AG08395 (cell line): ENCODE measurements at regions not wholly inside any gene's neighbourhood (a gene's known extent, or its start where the extent isn't known, plus 50 kb on each side); places are given as distances from the start of the nearest gene placed in this dataset.

Source experiments
- DNase-seq: peaks from one replicate; pipeline ENCODE4 v3.0.0; 2012; ENCODE audit warnings: mixed read lengths, low spot score

- no peak for DNase-seq
Measured at GRCh38 chr1:47630346-47630745, 192.5 kb downstream of the FOXD2 start.

DNA sequence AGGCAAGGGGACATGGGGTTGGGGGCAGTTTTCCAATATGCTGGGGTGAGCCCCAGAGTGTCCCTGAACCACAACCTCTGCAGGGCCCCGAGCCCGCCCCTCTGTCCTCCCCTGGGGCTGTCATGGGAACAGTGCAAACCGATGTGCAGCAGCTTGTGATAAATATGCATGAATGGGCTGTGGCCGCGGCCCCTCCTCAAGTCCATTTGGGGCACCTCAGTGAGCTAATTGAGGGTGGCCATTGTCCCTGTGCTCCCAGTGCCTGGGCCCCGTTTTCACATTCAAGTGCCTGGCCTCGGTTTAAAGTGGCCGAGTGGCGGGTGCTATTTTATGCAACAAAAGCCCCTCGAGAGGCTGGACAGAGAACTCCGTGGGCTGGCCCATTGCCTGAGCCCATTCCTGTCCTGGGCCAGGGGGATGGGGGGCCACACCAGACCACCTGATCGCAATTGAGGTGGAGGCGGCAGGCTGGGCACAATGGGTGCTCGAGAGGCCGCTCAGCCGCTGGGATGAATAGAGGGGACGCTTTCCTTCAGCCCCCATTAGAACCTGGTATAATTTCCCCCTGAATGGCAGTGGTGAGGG lies 193.7 kb downstream of the FOXD2 start:
- DNase-seq = no peak

DNA sequence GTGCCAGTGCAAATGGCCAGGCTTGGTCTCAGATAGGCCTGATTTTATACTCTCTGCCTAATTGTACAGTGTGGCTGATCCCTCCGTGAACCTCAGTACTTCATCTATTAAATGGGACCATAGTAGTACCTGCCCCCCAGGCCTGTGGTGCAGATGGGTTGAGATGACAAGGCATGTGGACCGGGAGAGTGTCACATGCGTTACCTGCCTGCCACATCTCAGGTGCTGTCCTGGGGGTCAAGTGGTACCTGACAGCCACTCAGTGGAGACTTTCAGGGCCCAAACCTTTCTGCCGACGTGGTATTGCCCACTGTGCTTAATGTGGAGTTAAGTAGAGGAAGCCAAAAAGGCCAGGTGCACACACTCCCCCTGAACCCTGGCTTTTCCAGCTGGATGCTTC lies 197.3 kb downstream of the FOXD2 start:
- no peak for DNase-seq

DNA sequence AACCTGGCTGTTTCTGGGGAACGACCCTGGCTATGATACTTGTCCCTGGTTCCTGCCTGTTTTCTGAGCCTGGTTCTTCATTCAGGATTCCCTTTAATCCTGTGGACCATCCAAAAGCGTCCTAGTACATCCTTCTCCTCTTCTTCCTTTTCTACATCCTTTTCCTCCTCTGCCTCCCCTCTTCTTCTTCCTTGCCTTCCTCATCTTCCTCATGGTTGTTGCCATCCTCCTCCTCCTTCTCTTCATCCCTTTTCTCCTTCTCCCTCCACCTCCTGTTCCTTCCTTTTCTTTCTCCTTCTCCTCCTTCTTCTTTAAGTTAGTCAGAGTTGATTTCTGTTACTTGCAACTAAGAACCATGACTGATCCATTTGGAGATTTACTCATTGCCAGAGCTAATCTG lies 197.8 kb downstream of the FOXD2 start:
- no peak for DNase-seq

- no peak for DNase-seq
Measured at GRCh38 chr1:47637111-47637685, 199.4 kb downstream of the FOXD2 start.

DNA sequence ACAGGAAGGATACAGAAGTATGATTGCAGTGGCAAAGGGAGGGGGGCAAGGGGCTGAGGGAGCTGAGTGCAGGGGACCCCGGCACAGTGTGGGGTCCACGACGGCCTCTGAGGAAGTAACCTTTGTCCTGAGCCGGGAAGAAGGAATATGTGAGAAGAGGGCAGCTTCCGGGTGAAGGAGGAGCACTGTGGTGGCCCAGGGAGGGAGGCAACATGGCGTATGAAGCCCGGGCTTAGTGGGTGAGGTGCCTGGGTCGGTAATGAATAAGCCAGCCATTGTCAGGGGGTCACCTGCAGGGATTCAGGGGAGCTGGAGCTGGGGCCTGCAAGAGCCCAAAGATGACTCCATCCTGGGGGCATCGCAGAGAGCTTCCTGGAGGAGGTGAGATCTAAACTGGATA lies 200.4 kb downstream of the FOXD2 start:
- no peak for DNase-seq

DNA sequence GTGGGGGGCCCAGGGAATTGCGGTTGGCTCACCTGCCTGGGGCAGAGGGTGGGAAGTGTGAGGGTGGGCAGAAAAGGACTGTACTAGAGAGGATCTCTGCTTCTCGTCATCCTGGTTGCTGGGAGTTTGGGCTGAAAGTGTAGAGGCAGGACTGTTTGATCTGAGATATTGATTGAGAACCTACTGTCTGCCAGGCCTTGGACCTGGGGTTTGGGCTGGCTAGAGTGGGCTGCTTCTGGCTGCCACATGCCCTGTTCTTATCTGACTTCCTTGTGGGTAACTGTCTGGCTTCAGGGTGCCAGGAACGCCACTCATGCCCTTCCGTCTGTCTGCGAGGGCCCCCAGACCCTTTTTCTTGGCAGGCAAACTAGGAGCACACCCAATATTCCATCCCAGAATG lies 200.9 kb downstream of the FOXD2 start:
- no peak for DNase-seq

- peak; percentile 22 for DNase-seq
Measured at GRCh38 chr1:47643306-47644211, 205.7 kb downstream of the FOXD2 start.

DNA sequence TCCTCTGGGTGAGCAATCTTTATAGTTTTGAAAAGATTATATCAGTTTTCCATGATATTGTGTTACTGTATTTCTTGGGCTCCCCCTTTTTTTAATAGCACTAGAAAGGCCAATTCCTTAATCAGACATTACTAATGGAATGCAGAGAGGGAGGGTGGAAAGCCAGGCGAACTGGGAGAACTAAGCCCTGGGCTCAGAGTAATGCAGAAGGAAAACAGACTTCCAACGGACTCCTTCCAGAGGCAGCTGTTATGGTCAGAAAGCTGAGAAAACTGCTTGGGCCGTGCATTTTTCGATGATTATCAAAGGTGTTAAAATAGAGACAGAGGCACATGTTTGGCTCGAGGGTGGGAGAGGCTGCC lies 206.3 kb downstream of the FOXD2 start:
- DNase-seq = peak; percentile 22

DNA sequence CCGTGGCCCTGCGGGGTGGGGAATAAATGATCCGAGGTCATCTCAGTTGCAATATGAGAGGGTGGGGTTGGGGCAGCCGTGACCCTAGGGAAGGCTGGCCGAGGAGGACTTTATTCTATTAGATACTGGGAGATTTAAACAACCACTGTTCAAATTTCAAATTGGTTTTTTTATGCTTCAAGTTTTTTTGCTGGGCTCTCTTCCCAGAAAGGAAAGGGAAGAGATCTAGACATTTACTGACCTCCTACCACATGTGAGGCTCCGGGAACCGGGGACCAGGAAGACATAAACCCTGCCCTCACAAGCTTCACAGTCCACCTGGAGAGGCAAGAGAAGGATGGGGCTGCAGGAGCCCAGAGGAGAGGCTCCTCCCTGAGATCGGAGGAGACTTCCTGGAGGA lies 207.3 kb downstream of the FOXD2 start:
- no peak for DNase-seq

DNA sequence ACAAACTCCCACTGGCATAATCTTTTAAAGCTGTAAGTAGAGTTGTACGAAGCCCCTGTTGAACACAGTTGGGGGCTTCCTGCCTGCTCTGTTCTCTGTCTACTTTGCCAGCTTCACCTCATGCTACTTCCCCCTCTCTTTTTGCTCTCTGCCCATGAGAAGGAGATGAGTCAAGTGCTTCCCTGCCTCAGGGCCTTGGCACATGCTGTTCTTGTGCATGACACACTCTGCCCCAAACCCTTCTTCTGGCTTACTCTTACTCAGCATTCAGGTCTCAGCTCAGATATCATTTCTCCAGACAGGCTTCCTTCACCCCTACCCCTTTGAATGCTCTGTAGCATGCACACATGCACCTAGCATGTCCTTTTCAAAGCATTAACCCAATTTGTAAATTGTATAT lies 208.8 kb downstream of the FOXD2 start:
- DNase-seq = no peak

DNA sequence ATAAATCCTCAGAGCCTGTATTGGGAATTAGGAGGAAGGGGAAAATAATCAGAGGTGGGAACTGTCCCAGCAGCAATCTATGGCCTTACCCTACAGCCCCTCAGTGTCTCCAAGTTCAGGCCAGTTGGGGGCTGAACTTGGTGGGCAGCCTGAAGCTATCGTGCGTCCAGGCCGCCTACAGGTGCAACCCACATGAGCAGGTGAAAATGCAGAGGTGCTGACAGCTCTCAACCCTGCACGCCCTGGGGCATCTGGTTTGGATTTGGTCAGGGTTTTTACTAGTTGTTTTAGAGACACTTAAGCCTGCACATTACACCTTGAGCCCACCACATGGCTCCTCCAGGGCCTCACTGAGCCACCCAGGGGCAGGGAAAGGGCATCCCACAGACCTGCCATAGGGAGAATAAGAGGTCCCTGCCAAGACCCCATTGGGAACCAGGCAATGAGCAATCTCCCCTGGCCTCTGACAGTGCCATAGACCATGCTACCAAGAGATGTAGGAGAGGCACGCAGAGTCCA lies 209.5 kb downstream of the FOXD2 start:
- no peak for DNase-seq

- DNase-seq = peak; percentile 17
Measured at GRCh38 chr1:47650205-47650604, 212.4 kb downstream of the FOXD2 start.

- DNase-seq = no peak
Measured at GRCh38 chr1:47650611-47651010, 212.8 kb downstream of the FOXD2 start.

- DNase-seq = no peak
Measured at GRCh38 chr1:47651311-47652089, 213.7 kb downstream of the FOXD2 start.

DNA sequence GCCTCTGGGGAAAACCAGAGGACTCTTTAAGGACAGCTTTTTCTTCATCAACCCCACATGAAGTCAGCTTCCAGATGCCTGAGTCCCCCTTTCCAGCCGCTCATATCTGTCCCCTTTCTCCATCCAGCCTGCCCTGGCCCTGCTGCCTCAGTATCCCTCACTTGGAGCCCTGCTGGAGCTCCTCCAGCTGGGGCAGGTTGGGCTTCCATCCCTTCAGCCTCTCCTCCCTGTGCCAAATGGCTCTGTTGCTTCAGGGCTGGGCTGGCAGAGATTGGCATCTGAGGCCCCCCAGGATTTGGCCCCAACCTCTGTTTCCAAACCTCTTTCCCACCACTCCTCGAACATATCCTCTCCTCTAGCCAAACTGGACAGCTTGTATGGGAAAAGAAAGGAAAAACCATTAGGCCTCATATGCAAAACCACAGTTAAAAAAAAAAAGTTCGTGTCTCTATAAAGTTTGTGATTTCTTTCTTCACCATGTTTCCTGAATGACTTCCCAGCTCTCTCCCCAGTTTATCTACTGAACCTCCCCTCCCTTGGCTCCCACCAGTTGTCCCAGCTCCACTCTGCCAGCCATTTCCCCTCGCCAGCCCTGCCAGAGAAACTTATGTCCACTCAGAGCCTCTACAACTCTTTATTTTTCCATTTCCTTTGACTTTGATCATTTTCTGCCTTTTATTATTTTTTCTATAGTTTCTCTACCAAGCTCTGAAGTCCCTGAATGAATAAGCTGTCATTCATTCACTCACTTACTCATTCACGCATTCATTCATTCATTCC lies 217.9 kb downstream of the FOXD2 start:
- no peak for DNase-seq

DNA sequence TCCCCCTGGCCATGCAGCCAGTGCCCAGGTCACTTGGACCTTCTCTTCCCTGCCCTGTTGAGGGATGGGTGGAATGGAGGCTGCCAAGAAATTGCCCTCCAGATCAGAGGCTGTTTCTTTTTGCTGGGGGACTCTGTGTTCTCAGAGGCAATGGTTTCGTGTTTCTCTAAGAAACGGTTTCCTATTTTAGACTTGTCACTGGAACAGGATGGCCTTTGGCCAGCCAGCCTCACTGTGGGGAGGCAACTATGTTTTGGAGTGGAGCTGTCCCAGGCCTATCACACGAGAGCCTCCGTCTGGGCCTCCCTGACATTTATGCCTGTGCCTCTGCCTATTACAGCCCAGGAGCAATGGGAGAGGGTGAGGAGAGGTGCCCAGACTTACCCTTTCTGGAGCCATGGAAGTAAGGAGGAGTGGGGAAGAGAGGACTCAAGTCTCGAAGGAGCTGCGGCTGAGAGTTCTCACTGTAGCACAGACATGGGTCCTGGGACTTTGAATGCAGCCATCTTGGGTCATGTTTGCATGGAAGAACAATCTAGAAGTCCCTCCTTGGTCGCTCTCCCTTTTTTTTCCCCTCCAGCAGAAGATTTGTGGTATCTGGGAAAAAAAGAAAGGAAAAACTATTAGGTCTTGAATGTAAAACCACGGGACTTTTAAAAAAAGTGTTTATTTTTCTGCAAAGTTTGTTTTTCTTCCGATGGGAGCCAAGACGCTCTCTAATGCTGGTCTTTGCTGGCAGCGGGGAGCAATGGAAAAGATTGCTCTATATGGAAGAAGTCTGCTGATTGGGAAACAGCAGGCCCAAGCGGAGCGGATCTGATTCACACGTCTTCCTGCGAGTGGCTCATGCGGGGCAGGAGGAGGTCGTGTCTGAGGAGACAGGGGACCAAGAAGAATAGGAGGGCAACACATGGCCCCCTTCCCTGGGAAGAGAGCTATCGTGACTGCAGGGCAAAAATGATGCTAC lies 219.2 kb downstream of the FOXD2 start:
- DNase-seq = no peak

GRCh38 chr1:47658161-47658920 lies 220.5 kb downstream of the FOXD2 start:
- DNase-seq = no peak

DNA sequence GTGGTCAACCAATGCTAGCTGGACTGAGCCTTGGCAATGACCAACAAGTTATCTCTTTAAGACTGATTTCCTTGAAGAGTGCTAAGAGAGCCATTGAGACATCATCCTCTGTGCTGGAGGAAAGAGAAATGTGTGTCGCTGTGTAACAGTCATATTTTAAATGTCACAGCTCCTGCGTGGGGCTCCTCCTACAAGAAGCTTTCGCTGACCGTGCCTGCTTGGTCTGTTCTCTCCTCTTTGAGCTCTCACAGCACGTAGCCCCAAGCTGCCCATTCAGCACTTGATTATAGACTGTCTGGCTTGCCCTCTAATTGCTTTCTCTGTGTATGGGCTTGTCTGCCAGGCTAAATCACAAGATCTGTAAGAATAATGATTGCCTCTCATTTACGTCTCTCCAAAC lies 221.3 kb downstream of the FOXD2 start:
- DNase-seq = no peak

DNA sequence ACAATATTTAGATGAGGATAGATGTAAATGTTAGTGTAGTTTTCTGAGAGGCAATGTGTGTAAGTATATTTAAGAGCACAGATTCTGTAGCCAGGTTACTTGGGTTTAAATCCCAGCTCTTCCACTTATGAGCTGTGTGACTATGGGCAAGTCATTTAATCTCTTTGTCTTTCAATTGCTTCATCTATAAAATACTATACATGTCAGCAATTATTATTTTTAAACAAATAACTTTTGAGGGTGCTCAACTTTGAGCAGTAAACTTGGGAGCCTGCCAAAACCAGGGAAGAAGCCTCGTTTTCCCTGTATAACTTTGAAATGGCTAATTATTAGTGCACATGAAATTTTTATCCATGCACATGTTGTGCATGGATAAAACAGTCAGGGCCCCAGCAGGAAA lies 222.8 kb downstream of the FOXD2 start:
- no peak for DNase-seq
